ENCODE measurements at regions not wholly inside any gene's neighbourhood (a gene's known extent, or its start where the extent isn't known, plus 50 kb on each side); places are given as distances from the start of the nearest gene placed in this dataset.
"Not testable (repeated sequence)": the region's sequence is repeated elsewhere in the genome, so short reads cannot be mapped to it uniquely, and the experiment has no call there.

DNA sequence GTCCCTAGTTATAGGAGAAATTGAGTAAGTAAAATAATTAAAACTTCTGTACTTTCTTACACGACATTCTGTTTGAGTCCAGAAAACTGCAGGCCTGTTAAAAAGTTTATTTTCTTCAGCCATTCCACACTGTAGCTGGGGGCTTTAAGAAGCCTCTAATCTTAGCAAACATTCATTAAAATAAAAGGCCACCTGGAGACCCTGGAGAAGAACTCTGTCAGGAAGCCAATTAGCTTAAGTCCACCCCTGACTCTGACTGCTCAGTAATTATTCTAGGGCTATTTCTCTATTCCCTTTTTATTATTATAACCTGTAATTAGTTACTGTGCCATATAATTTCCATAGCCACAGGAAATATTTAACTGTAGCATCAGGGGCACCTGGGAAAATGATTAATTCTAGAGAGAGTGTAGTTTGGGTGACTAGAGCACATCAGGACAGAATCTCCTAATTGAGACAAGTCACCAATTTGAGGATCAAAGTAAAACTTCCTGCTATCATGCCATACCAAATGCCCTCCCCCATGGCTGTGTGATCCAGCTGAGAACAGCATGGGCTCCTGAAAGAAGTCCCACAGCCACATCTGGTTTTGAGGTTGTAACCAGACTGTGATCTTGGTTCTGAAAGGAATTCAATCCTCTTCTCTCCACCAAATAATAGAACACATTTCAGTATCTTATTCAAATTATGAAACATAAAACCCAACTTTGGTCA is 1302.3 kb downstream of the XPNPEP1 start:
- DNase-seq (ENCODE audit: low spot score), result no peak
- TF ChIP-seq, protein P1, sequence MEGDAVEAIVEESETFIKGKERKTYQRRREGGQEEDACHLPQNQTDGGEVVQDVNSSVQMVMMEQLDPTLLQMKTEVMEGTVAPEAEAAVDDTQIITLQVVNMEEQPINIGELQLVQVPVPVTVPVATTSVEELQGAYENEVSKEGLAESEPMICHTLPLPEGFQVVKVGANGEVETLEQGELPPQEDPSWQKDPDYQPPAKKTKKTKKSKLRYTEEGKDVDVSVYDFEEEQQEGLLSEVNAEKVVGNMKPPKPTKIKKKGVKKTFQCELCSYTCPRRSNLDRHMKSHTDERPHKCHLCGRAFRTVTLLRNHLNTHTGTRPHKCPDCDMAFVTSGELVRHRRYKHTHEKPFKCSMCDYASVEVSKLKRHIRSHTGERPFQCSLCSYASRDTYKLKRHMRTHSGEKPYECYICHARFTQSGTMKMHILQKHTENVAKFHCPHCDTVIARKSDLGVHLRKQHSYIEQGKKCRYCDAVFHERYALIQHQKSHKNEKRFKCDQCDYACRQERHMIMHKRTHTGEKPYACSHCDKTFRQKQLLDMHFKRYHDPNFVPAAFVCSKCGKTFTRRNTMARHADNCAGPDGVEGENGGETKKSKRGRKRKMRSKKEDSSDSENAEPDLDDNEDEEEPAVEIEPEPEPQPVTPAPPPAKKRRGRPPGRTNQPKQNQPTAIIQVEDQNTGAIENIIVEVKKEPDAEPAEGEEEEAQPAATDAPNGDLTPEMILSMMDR (IDR thresholded peaks at IDR 0.05; ENCODE audit: extremely low read depth, missing control alignments), result no peak

GRCh38 chr10:108616559-108617285 is 1306.6 kb downstream of the XPNPEP1 start:
- DNase-seq (ENCODE audit: low spot score), result no peak
- TF ChIP-seq, protein P1 (IDR thresholded peaks at IDR 0.05; ENCODE audit: extremely low read depth, missing control alignments), result no peak

DNA sequence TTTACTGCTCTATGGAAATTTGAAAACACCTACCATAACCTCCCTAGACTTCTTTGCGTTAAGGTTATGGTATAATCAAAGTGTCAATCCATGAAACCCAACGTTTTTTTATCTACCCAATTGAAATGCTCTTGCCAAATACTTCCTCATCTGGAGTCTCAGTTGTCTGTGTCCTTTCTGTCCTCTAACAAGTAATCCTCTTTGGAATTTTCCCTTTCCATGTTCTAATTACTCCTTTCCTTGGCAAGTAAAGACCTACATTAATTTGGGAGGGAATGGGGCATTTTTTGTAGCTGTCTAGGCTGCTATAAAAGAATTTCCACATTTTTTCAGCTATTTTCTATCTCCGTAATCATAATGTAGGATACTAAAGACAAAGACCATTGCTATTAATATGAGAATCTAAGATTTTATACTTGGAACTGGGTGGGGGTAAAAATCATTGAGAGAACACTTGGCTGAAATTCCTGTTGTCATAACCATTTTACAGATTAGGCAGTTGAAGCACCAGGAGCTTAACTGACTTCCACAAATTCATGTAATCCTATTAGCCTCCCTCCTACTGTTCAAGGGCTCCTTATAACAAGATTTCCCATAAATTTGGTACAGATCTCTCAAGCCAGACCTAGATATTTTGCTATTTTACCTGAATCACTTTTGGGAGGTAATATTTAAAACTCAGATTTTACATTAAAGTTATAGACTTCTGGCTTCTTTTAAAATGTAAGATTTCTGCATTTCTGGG is 1307.6 kb downstream of the XPNPEP1 start:
- TF ChIP-seq, protein P1 (IDR thresholded peaks at IDR 0.05; ENCODE audit: extremely low read depth, missing control alignments), result no peak
- DNase-seq (ENCODE audit: low spot score), result no peak

GRCh38 chr10:108612485-108612884 is 1310.8 kb downstream of the XPNPEP1 start:
- TF ChIP-seq, protein P1 (IDR thresholded peaks at IDR 0.05; ENCODE audit: extremely low read depth, missing control alignments), result no peak
- no peak for DNase-seq (ENCODE audit: low spot score)

DNA sequence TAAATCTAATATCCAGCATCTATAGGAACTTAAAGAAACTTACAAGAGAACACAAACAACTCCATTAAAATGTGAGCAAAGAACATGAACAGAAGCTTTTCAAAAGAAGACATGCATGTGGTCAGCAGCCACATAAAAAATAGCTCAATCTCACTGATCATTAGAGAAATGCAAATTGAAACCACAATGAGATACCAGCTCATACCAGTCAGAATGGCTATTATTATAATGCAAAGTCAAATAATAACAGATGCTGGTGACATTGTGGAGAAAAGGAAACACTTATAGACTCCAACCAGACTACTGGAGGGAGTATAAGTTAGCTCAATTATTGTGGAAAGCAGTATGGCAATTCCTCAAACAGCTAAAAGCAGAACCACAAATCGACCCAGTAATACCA is 1314.5 kb downstream of the XPNPEP1 start:
- TF ChIP-seq, protein P1 (IDR thresholded peaks at IDR 0.05; ENCODE audit: extremely low read depth, missing control alignments), result no peak
- no peak for DNase-seq (ENCODE audit: low spot score)

- TF ChIP-seq, protein P1 (IDR thresholded peaks at IDR 0.05; ENCODE audit: extremely low read depth, missing control alignments), result no peak
- DNase-seq (ENCODE audit: low spot score), result no peak
Measured at GRCh38 chr10:108601851-108602250, 1321.5 kb downstream of the XPNPEP1 start.

- DNase-seq (ENCODE audit: low spot score), result not testable (repeated sequence)
Measured at GRCh38 chr10:108600511-108600910, 1322.8 kb downstream of the XPNPEP1 start.

- DNase-seq (ENCODE audit: low spot score), result not testable (repeated sequence)
Measured at GRCh38 chr10:108599317-108599716, 1324.0 kb downstream of the XPNPEP1 start.

Measured in GM20000 (cell line).